ENCODE measurements at regions not wholly inside any gene's neighbourhood (a gene's known extent, or its start where the extent isn't known, plus 50 kb on each side); places are given as distances from the start of the nearest gene placed in this dataset.

- 97 to 98% (median 98%) methylated on average over 3 of the region's 3 CpGs for WGBS, 4 donors
Measured at GRCh38 chr4:152097371-152097770, 336.6 kb upstream of the GATB start.

GRCh38 chr4:152095701-152096070 is 334.9 kb upstream of the GATB start:
- no peak for ATAC-seq
- DNase-seq: no peak
- Histone ChIP-seq H3K27me3 (no peaks in the 10 kb centered on the region), H3K9me3 (no peaks in the 10 kb centered on the region), H3K36me3 (no peaks in the 10 kb centered on the region), H3K27ac (no peak overlapping the region), H3K4me1 (peaks cover 0 to 18% (median 5%) of the 10 kb centered on the region in 12 donors), H3K4me3 (no peak overlapping the region)
- TF ChIP-seq POLR2A (IDR thresholded peaks at IDR 0.05): no peak
- intact Hi-C loops (cut with DNase I): loop anchor here in 1 of 10 donors (10.0 kb wide), 1 partner anchor 259 kb away; no protein-coding TSS in a partner anchor
- 88 to 96% (median 93%) methylated on average over 1 of the region's 1 CpG for WGBS, 4 donors

More at GRCh38 chr4:152097371-152097770, 336.6 kb upstream of the GATB start:
- Histone ChIP-seq H3K4me1 (peaks cover 0 to 34% (median under 1%) of the 10 kb centered on the region in 12 donors), H3K27me3 (no peaks in the 10 kb centered on the region), H3K9me3 (no peaks in the 10 kb centered on the region), H3K27ac (peak overlapping the region in 1 of 12 donors; percentile 89), H3K4me3 (no peak overlapping the region), H3K36me3 (no peaks in the 10 kb centered on the region)
- ATAC-seq: no peak
- DNase-seq: no peak
- no peak for TF ChIP-seq POLR2A (IDR thresholded peaks at IDR 0.05)
- TF ChIP-seq CTCF (IDR thresholded peaks at IDR 0.05): no peak
- intact Hi-C loops (cut with DNase I): loop anchor here in 1 of 10 donors (10.0 kb wide), 1 partner anchor 257 kb away; no protein-coding TSS in a partner anchor

DNA sequence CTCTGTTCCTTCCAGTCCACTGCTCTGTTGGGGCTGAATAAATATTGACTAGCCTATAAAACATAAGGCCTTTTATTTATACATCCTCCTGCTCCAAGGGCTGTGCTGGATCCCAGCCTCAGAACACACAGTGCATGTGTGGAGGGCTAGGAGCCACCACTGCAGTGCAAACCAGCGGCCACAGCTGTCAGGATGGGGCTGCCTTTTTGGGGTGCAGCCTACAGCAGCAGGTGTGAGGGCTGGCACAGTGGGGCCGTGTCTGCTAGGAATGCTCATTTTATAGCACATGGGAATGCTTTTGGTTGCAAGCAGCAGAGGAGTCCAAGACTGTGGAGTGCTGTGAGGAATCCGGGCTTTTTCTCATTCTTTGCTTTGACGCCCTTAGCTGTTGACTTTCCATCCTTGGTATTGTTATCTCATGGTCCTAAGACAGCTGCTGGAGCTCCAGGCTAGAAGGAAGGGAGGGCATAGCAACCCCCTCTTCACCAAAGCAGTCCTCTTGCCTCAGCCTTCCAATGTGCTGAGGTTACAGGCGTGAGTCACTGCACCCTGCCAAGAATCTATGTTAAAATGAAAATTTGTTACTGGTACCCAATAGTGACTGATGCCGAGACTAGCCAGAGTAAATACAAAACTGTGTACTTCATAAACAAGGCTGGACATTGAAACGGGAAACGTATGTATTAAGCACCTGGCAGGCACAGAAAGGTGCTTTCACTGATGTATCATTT is 334.3 kb upstream of the GATB start:
- no peak for TF ChIP-seq POLR2A (IDR thresholded peaks at IDR 0.05)
- DNase-seq (no peak), ATAC-seq (no peak)
- H3K27ac ChIP-seq: no peak overlapping the region
- no peaks in the 10 kb centered on the region for H3K36me3 ChIP-seq
- no peak overlapping the region for H3K4me3 ChIP-seq
- H3K27me3 ChIP-seq: no peaks in the 10 kb centered on the region
- H3K4me1 ChIP-seq: peaks cover 0 to 16% (median 5%) of the 10 kb centered on the region in 12 donors
- intact Hi-C loops (cut with DNase I): loop anchor here in 2 of 10 donors (5.0 to 10.0 kb wide), 2 partner anchors 260 to 288 kb away; no protein-coding TSS in a partner anchor
- WGBS, 4 donors: 56 to 85% (median 73%) methylated on average over 8 of the region's 8 CpGs
- H3K9me3 ChIP-seq: no peaks in the 10 kb centered on the region

GRCh38 chr4:152091405-152091804 is 330.6 kb upstream of the GATB start:
- H3K36me3 ChIP-seq: no peaks in the 10 kb centered on the region
- WGBS, 4 donors: 63 to 73% (median 69%) methylated on average over 3 of the region's 3 CpGs
- DNase-seq (no peak), ATAC-seq (no peak)
- no peak for TF ChIP-seq POLR2A (IDR thresholded peaks at IDR 0.05)
- TF ChIP-seq CTCF (IDR thresholded peaks at IDR 0.05): no peak
- intact Hi-C loops (cut with DNase I): loop anchor here in 2 of 10 donors (2.0 to 10.0 kb wide), 3 partner anchors 263 to 285 kb away; no protein-coding TSS in a partner anchor
- no peaks in the 10 kb centered on the region for H3K9me3 ChIP-seq
- peaks cover 0 to 23% (median 4%) of the 10 kb centered on the region in 12 donors for H3K4me1 ChIP-seq
- no peak overlapping the region for H3K4me3 ChIP-seq
- no peaks in the 10 kb centered on the region for H3K27me3 ChIP-seq
- H3K27ac ChIP-seq: peak overlapping the region in 9 of 12 donors; percentile 43 to 82 (median 79)

DNA sequence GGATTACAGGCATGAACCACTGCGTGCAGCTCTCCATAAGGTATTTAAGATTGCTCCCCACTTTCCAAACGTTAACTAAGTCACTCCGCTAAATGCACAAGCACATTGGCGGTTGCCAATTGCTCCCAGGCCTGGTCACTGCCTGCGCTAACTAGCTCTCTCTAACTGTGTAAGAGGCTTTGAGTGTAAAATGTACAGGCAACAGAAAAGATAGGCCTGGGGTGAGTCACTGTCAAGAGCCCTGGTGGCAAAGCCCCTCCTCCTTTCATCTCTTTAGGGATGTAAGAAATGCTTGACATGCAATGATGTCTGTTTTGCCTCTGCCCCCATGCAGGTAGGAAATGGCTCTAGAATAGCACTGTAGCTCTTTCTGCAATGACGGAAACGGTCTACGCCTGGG is 329.7 kb upstream of the GATB start:
- no peak for TF ChIP-seq POLR2A (IDR thresholded peaks at IDR 0.05)
- Histone ChIP-seq H3K4me3 (no peak overlapping the region), H3K4me1 (peaks cover 0 to 23% (median 4%) of the 10 kb centered on the region in 12 donors), H3K36me3 (no peaks in the 10 kb centered on the region), H3K27me3 (no peaks in the 10 kb centered on the region), H3K9me3 (no peaks in the 10 kb centered on the region), H3K27ac (peak overlapping the region; percentile 43 to 82 (median 78))
- intact Hi-C loops (cut with DNase I): loop anchor here in 2 of 10 donors (2.0 to 10.0 kb wide), 3 partner anchors 264 to 284 kb away; no protein-coding TSS in a partner anchor
- DNase-seq (peak in 3 of 5 donors; percentile 25 to 68 (median 48)), ATAC-seq (peak; percentile 77 to 95 (median 94))
- WGBS, 4 donors: 46 to 67% (median 53%) methylated on average over 8 of the region's 8 CpGs
